Omental fat pad (tissue), 3 donors: ENCODE measurements at regions not wholly inside any gene's neighbourhood (a gene's known extent, or its start where the extent isn't known, plus 50 kb on each side); places are given as distances from the start of the nearest gene placed in this dataset.

Source experiments
- ATAC-seq: fragments of 150-250 bp; one replicate; pipeline ENCODE4 v1.9.1; 2016; ENCODE audit warnings: mild to moderate bottlenecking, moderate library complexity; ENCODE audit not compliant: low FRiP score
- DNase-seq: peaks from one replicate; pipeline ENCODE4 v3.0.0-alpha.2; 2019; ENCODE audit warnings: low spot score
- CTCF ChIP-seq, 3 donors: fragments of 450-650 bp; IDR thresholded peaks; one replicate each; pipeline ENCODE4 v1.5.1; 2016 to 2017; ENCODE audit warnings: antibody characterized with exemption in 3 of 3, mild to moderate bottlenecking in 3 of 3, moderate library complexity in 2 of 3

- no peak for DNase-seq
- ATAC-seq, result no peak
- no peak for TF ChIP-seq CTCF (IDR thresholded peaks at IDR 0.05)
Measured at GRCh38 chr1:168397806-168398205, 117.1 kb downstream of the TBX19 start.

- DNase-seq (no peak), ATAC-seq (no peak)
- no peak for TF ChIP-seq CTCF (IDR thresholded peaks at IDR 0.05)
Measured at GRCh38 chr1:168396940-168397684, 116.4 kb downstream of the TBX19 start.

GRCh38 chr1:168396508-168396907 lies 115.8 kb downstream of the TBX19 start:
- no peak for TF ChIP-seq CTCF (IDR thresholded peaks at IDR 0.05)
- ATAC-seq (no peak), DNase-seq (no peak)

GRCh38 chr1:168394858-168395257 lies 114.2 kb downstream of the TBX19 start:
- ATAC-seq (no peak), DNase-seq (no peak)
- no peak for TF ChIP-seq CTCF (IDR thresholded peaks at IDR 0.05)

GRCh38 chr1:168392958-168393549 lies 112.4 kb downstream of the TBX19 start:
- ATAC-seq, result no peak
- no peak for TF ChIP-seq CTCF (IDR thresholded peaks at IDR 0.05)
- DNase-seq, result no peak

GRCh38 chr1:168391851-168392681 lies 111.4 kb downstream of the TBX19 start:
- TF ChIP-seq CTCF (IDR thresholded peaks at IDR 0.05), result no peak
- DNase-seq (no peak), ATAC-seq (peak; percentile 69)
